Femur (tissue), 1 donor: ENCODE measurements at regions not wholly inside any gene's neighbourhood (a gene's known extent, or its start where the extent isn't known, plus 50 kb on each side); places are given as distances from the start of the nearest gene placed in this dataset.

ENCODE experiments used
- DNase-seq: peaks from one replicate; pipeline ENCODE4 v3.0.0-alpha.2; 2017

- DNase-seq = no peak
Measured at GRCh38 chr7:18081617-18082016, 54.0 kb upstream of the PRPS1L1 start.

GRCh38 chr7:18082169-18082568 lies 54.5 kb upstream of the PRPS1L1 start:
- no peak for DNase-seq

- peak; percentile 69 for DNase-seq
Measured at GRCh38 chr7:18086165-18087025, 58.7 kb upstream of the PRPS1L1 start.

- peak; percentile 34 for DNase-seq
Measured at GRCh38 chr7:18087026-18087686, 59.5 kb upstream of the PRPS1L1 start.

- peak; percentile 24 for DNase-seq
Measured at GRCh38 chr7:18087687-18088078, 60.0 kb upstream of the PRPS1L1 start.

- no peak for DNase-seq
Measured at GRCh38 chr7:18096087-18096486, 68.4 kb upstream of the PRPS1L1 start.

- DNase-seq = no peak
Measured at GRCh38 chr7:18102576-18102975, 74.9 kb upstream of the PRPS1L1 start.

GRCh38 chr7:18103436-18104218 lies 76.0 kb upstream of the PRPS1L1 start:
- no peak for DNase-seq

GRCh38 chr7:18109762-18110161 lies 82.1 kb upstream of the PRPS1L1 start:
- DNase-seq = no peak

GRCh38 chr7:18116661-18117060 lies 89.0 kb upstream of the PRPS1L1 start:
- no peak for DNase-seq

- DNase-seq = no peak
Measured at GRCh38 chr7:18117482-18117881, 89.8 kb upstream of the PRPS1L1 start.

GRCh38 chr7:18119985-18120384 lies 92.3 kb upstream of the PRPS1L1 start:
- DNase-seq = no peak

GRCh38 chr7:18123508-18124239 lies 96.0 kb upstream of the PRPS1L1 start:
- no peak for DNase-seq

- DNase-seq = no peak
Measured at GRCh38 chr7:18125476-18125875, 97.8 kb upstream of the PRPS1L1 start.

- no peak for DNase-seq
Measured at GRCh38 chr7:18126281-18126680, 98.6 kb upstream of the PRPS1L1 start.

- no peak for DNase-seq
Measured at GRCh38 chr7:18128846-18129245, 101.2 kb upstream of the PRPS1L1 start.

GRCh38 chr7:18132811-18133210 lies 105.2 kb upstream of the PRPS1L1 start:
- no peak for DNase-seq

- DNase-seq = no peak
Measured at GRCh38 chr7:18133921-18134320, 106.3 kb upstream of the PRPS1L1 start.

GRCh38 chr7:18140943-18141342 lies 113.3 kb upstream of the PRPS1L1 start:
- no peak for DNase-seq

GRCh38 chr7:18144166-18144565 lies 116.5 kb upstream of the PRPS1L1 start:
- DNase-seq = no peak

GRCh38 chr7:18145160-18145559 lies 117.5 kb upstream of the PRPS1L1 start:
- no peak for DNase-seq

GRCh38 chr7:18151422-18151821 lies 123.8 kb upstream of the PRPS1L1 start:
- no peak for DNase-seq
